ENCODE measurements at regions not wholly inside any gene's neighbourhood (a gene's known extent, or its start where the extent isn't known, plus 50 kb on each side); places are given as distances from the start of the nearest gene placed in this dataset.

DNA sequence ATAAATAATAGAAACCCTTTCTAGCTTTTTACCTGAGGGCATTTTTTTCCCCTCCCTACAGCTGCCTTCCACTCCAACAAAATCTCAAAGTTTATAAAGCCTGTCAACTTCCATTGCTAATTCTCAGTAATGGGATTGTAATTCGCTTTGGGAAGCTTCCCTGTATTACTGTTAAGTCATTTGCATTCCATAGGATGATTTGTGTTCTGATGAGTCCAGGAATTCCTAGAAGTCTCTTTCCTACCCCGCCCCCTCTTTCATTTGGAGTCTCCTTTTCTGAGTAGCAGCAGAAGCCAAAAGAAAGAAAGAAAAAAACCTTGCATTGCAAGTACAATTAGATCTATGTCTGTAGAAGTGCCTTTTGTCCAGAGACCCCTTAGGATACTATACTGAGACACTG is 1033.3 kb downstream of the IGSF11 start:
- Histone ChIP-seq H3K9me2 (replicated peaks; ENCODE audit: low read length) (no peaks in the 10 kb centered on the region), H3K36me3 (ENCODE audit: low read depth, low read length) (no peaks in the 10 kb centered on the region), H3K4me3 (ENCODE audit: low read length) (no peak overlapping the region), H4K20me1 (ENCODE audit: low read length) (no peaks in the 10 kb centered on the region), H2AFZ (ENCODE audit: low read length) (no peak overlapping the region), H3K9me3 (ENCODE audit: low read length) (no peaks in the 10 kb centered on the region), H3F3A (ENCODE audit: low read length, unreplicated experiment) (no peaks in the 10 kb centered on the region), H3K4me2 (ENCODE audit: low read length) (no peak overlapping the region), H3K27me3 (ENCODE audit: low read length) (peaks cover 9% of the 10 kb centered on the region), H3K9ac (ENCODE audit: low read length) (no peak overlapping the region), H3K79me2 (ENCODE audit: low read length) (no peaks in the 10 kb centered on the region), H3K4me1 (ENCODE audit: insufficient read depth, low read length) (0 out of 2 replicates have a peak, but pooled peaks cover 5% of the 10 kb centered on the region), H3K27ac (ENCODE audit: low read length) (no peak overlapping the region)
- TF ChIP-seq, protein P1, sequence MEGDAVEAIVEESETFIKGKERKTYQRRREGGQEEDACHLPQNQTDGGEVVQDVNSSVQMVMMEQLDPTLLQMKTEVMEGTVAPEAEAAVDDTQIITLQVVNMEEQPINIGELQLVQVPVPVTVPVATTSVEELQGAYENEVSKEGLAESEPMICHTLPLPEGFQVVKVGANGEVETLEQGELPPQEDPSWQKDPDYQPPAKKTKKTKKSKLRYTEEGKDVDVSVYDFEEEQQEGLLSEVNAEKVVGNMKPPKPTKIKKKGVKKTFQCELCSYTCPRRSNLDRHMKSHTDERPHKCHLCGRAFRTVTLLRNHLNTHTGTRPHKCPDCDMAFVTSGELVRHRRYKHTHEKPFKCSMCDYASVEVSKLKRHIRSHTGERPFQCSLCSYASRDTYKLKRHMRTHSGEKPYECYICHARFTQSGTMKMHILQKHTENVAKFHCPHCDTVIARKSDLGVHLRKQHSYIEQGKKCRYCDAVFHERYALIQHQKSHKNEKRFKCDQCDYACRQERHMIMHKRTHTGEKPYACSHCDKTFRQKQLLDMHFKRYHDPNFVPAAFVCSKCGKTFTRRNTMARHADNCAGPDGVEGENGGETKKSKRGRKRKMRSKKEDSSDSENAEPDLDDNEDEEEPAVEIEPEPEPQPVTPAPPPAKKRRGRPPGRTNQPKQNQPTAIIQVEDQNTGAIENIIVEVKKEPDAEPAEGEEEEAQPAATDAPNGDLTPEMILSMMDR (conservative IDR thresholded peaks at IDR 0.05; ENCODE audit: low read depth, low read length): no peak
- no peak for TF ChIP-seq EZH2phosphoT487 (IDR thresholded peaks at IDR 0.05; ENCODE audit: borderline replicate concordance, low read length)
- TF ChIP-seq EZH2 (IDR thresholded peaks at IDR 0.05; ENCODE audit: low read length, unreplicated experiment): no peak
- intact Hi-C loops (cut with micrococcal nuclease): no loop called here
- ATAC-seq (no peak), DNase-seq (no peak)
- ChIA-PET POLR2A (ENCODE audit: unreplicated experiment) (no interaction called here), CTCF (no interaction called here)
- BruUV-seq (replicated peaks): no TSS peak

DNA sequence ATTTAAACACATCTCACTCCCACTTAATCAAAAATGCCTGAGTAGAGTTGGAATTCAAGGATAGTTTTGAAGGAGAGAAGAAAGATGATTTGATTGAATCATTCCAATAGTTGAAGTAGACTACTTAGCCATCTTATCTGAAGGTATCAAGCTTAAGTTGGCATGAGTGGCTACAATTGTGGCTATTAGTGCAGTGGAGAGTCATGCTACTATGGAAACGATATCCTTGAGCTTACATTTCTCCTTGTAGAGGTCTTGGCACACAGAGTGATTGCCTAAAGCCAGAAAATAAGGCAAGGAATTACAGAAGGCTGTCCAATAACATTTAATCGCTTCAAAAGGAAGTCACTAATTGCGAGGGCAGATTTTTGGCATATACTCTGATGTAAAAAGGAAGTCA is 1022.7 kb downstream of the IGSF11 start:
- POLR2A ChIA-PET (ENCODE audit: unreplicated experiment): no interaction called here
- intact Hi-C loops (cut with micrococcal nuclease): no loop called here
- BruUV-seq (replicated peaks): no TSS peak

DNA sequence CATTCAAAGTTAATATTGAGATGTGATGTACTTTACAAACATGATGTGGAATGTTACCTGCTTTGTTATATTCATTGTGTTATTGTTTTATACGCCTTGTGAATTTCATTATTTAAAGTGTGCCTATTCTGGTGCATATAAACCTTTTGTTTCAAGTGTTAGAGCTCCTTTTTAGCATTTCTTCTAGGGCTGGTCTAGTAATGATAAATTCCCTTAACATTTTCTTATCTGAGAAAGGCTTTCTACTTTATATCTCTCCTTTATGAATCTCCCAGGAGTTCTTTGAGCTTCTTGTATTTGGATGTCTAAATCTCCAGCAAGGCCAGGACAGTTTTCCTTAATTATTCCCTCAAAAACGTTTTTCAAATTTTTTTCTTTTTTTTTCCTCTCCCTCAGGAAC is 1005.6 kb downstream of the IGSF11 start:
- no peak for DNase-seq
- no peaks in the 10 kb centered on the region for H3K4me1 ChIP-seq (ENCODE audit: insufficient read depth, low read length)
- TF ChIP-seq EZH2 (IDR thresholded peaks at IDR 0.05; ENCODE audit: low read length, unreplicated experiment): no peak
- TF ChIP-seq, protein P1 (conservative IDR thresholded peaks at IDR 0.05; ENCODE audit: low read depth, low read length): no peak
- TF ChIP-seq EZH2phosphoT487 (IDR thresholded peaks at IDR 0.05; ENCODE audit: borderline replicate concordance, low read length): no peak
- no peaks in the 10 kb centered on the region for H3K36me3 ChIP-seq (ENCODE audit: low read depth, low read length)
- H3K9me3 ChIP-seq (ENCODE audit: low read length): peaks cover 35% of the 10 kb centered on the region
- H3K4me2 ChIP-seq (ENCODE audit: low read length): no peak overlapping the region
- H3F3A ChIP-seq (ENCODE audit: low read length, unreplicated experiment): no peaks in the 10 kb centered on the region
- ATAC-seq: no peak
- no peaks in the 10 kb centered on the region for H4K20me1 ChIP-seq (ENCODE audit: low read length)
- no peak overlapping the region for H3K27ac ChIP-seq (ENCODE audit: low read length)
- ChIA-PET CTCF (no interaction called here), POLR2A (ENCODE audit: unreplicated experiment) (no interaction called here)
- no peaks in the 10 kb centered on the region for H3K79me2 ChIP-seq (ENCODE audit: low read length)
- H3K27me3 ChIP-seq (ENCODE audit: low read length): no peaks in the 10 kb centered on the region
- H3K4me3 ChIP-seq (ENCODE audit: low read length): no peak overlapping the region
- intact Hi-C loops (cut with micrococcal nuclease): no loop called here
- BruUV-seq (replicated peaks): no TSS peak
- H2AFZ ChIP-seq (ENCODE audit: low read length): no peak overlapping the region
- H3K9me2 ChIP-seq (replicated peaks; ENCODE audit: low read length): no peaks in the 10 kb centered on the region
- H3K9ac ChIP-seq (ENCODE audit: low read length): no peak overlapping the region

More for the DNA sequence above, 1022.7 kb downstream of the IGSF11 start:
- H3K4me2 ChIP-seq (ENCODE audit: low read length): no peak overlapping the region
- no peaks in the 10 kb centered on the region for H4K20me1 ChIP-seq (ENCODE audit: low read length)
- TF ChIP-seq EZH2 (IDR thresholded peaks at IDR 0.05; ENCODE audit: low read length, unreplicated experiment) (no peak), EZH2phosphoT487 (IDR thresholded peaks at IDR 0.05; ENCODE audit: borderline replicate concordance, low read length) (no peak)
- TF ChIP-seq, protein P1 (conservative IDR thresholded peaks at IDR 0.05; ENCODE audit: low read depth, low read length): no peak
- DNase-seq (no peak), ATAC-seq (no peak)
- no peaks in the 10 kb centered on the region for H3K27me3 ChIP-seq (ENCODE audit: low read length)
- H3K27ac ChIP-seq (ENCODE audit: low read length): no peak overlapping the region
- no peaks in the 10 kb centered on the region for H3F3A ChIP-seq (ENCODE audit: low read length, unreplicated experiment)
- no peaks in the 10 kb centered on the region for H3K36me3 ChIP-seq (ENCODE audit: low read depth, low read length)
- CTCF ChIA-PET: no interaction called here
- no peak overlapping the region for H2AFZ ChIP-seq (ENCODE audit: low read length)
- no peaks in the 10 kb centered on the region for H3K9me2 ChIP-seq (replicated peaks; ENCODE audit: low read length)
- peaks cover 30% of the 10 kb centered on the region for H3K9me3 ChIP-seq (ENCODE audit: low read length)
- no peak overlapping the region for H3K4me3 ChIP-seq (ENCODE audit: low read length)
- no peaks in the 10 kb centered on the region for H3K79me2 ChIP-seq (ENCODE audit: low read length)
- no peaks in the 10 kb centered on the region for H3K4me1 ChIP-seq (ENCODE audit: insufficient read depth, low read length)
- H3K9ac ChIP-seq (ENCODE audit: low read length): no peak overlapping the region

Measured in PC-3 (cell line).